Activated T-cell treated with anti-CD3 and anti-CD28 coated beads for 4 hours (primary cell): ENCODE measurements at regions not wholly inside any gene's neighbourhood (a gene's known extent, or its start where the extent isn't known, plus 50 kb on each side); places are given as distances from the start of the nearest gene placed in this dataset.
"Not testable (repeated sequence)": the region's sequence is repeated elsewhere in the genome, so short reads cannot be mapped to it uniquely, and the experiment has no call there.

Experiments used
- DNase-seq: peaks from one replicate; pipeline ENCODE4 v3.0.0-alpha.2; 2020

GRCh38 chr17:47066841-47067682 is 88.0 kb upstream of the RPRML start:
- DNase-seq = peak; percentile 63

GRCh38 chr17:47066095-47066494 is 87.0 kb upstream of the RPRML start:
- DNase-seq = no peak

- no peak for DNase-seq
Observed at GRCh38 chr17:47064684-47065083, 85.6 kb upstream of the RPRML start.

- DNase-seq = no peak
Observed at GRCh38 chr17:47063475-47063874, 84.4 kb upstream of the RPRML start.

- not testable (repeated sequence) for DNase-seq
Observed at GRCh38 chr17:47062851-47063250, 83.8 kb upstream of the RPRML start.

- not testable (repeated sequence) for DNase-seq
Observed at GRCh38 chr17:47060005-47060404, 81.0 kb upstream of the RPRML start.

- no peak for DNase-seq
Observed at GRCh38 chr17:47057830-47058229, 78.8 kb upstream of the RPRML start.

- not testable (repeated sequence) for DNase-seq
Observed at GRCh38 chr17:47057279-47057678, 78.2 kb upstream of the RPRML start.

GRCh38 chr17:47056687-47057086 is 77.6 kb upstream of the RPRML start:
- DNase-seq = not testable (repeated sequence)
